GM21737 (cell line): ENCODE measurements at regions not wholly inside any gene's neighbourhood (a gene's known extent, or its start where the extent isn't known, plus 50 kb on each side); places are given as distances from the start of the nearest gene placed in this dataset.

ENCODE experiments used
- ATAC-seq: cut with Tn5 transposase; IDR thresholded peaks from one replicate; pipeline ENCODE4 v1.9.1; 2021; ENCODE audit warnings: mild to moderate bottlenecking, moderate library complexity; ENCODE audit not compliant: unreplicated experiment

GRCh38 chr11:28584992-28585391 is 476.8 kb downstream of the METTL15 start:
- ATAC-seq = no peak

- ATAC-seq = no peak
Observed at GRCh38 chr11:28582506-28582905, 474.3 kb downstream of the METTL15 start.

DNA sequence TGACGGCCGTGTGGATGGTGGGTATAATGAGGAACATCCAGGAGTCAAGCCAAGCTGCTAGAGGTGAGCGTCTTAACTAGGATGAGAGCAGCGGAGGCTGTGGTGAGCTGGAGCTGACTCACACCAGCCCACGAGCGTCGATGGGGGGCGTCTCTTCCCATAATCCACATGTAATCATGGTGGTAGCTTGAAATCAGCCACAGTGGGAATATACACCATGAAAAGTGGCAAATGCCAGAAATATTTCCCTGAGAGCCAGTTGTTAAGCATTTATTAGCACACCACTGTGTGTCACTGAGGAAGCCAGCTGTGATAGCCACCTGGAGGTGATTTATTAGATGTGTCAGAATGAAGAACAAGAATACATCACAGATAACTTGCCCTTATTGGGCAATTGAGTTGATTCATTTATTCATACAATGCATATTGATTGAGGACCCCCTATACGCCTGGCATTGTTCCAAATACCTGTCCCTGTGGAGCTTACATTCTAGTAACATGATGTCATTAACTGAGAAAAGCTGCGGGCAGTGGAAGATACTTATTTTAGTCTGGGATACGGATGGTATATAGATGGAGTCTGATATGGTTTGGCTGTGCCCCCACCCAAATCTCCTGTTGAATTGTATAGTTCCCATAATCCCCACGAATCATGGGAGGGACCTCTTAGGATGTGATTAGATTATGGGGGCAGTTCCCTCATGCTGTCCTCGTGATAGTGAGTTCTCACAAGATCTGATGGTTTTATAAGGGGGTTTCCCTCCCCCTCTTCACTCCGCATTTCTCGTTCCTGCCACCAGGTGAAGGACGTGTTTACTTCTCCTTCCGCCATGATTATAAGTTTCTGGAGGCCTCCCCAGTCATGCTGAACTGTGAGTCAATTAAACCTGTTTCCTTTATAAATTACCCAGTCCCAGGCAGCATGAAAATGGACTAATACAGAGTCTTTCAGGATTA is 473.4 kb downstream of the METTL15 start:
- ATAC-seq = no peak

DNA sequence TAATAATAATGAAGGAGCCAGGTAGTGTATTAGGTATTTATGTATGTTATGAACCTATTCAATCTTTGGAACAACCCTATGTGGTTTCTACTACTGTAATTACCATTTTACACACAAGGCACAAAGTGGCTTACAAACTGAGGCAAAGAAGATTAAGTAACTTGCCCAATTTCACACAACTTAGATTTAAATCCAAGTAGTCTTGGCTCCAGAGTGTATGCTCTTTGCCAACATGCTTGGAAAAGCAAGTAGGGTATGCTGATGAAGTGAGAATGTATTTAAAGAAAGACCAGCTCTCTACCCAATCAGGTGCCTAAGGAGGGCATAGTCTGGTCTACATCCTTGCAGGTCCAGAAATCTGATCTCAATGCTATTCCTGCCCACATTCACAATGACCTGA is 463.2 kb downstream of the METTL15 start:
- ATAC-seq = no peak

GRCh38 chr11:28569106-28569505 is 460.9 kb downstream of the METTL15 start:
- no peak for ATAC-seq

GRCh38 chr11:28566339-28567089 is 458.3 kb downstream of the METTL15 start:
- no peak for ATAC-seq

DNA sequence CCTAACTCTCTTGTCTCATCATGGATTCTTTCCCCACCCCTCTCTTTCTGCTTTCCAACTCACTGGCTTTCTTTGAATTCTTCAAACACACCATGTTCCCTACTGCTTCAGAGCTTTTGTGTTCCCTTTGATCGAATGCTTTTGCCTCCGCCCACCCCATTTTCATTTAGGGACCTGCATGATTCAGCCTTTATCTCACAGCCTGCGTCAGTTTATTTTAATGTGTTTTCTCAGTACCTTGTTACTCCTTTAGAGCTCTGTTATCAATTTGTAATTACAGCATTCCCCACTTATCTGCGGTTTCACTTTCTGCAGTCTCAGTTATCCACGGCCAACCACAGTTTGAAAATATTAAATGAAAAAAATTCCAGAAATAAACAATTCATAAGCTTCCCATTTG is 451.3 kb downstream of the METTL15 start:
- no peak for ATAC-seq

- ATAC-seq = no peak
Observed at GRCh38 chr11:28547321-28547741, 439.1 kb downstream of the METTL15 start.

- ATAC-seq = no peak
Observed at GRCh38 chr11:28545536-28545935, 437.3 kb downstream of the METTL15 start.

DNA sequence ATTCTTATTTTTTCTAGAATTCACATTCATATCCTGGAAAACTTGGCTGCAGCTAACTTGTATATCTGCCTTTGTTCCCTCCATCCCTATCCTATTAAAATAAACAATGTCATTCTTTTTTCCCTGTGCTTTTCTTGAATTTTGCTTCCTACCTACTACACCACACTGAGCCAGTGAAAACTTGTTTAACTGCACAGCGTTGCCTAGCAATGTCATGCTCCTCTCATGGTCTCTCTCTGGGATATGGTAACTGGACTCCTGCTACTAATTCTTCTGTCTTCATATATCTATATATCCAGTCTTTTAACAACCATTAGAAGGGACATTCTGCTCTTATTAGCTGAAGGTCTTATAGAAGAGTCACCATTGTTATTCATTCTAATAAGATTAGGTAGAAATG is 434.4 kb downstream of the METTL15 start:
- ATAC-seq = no peak

DNA sequence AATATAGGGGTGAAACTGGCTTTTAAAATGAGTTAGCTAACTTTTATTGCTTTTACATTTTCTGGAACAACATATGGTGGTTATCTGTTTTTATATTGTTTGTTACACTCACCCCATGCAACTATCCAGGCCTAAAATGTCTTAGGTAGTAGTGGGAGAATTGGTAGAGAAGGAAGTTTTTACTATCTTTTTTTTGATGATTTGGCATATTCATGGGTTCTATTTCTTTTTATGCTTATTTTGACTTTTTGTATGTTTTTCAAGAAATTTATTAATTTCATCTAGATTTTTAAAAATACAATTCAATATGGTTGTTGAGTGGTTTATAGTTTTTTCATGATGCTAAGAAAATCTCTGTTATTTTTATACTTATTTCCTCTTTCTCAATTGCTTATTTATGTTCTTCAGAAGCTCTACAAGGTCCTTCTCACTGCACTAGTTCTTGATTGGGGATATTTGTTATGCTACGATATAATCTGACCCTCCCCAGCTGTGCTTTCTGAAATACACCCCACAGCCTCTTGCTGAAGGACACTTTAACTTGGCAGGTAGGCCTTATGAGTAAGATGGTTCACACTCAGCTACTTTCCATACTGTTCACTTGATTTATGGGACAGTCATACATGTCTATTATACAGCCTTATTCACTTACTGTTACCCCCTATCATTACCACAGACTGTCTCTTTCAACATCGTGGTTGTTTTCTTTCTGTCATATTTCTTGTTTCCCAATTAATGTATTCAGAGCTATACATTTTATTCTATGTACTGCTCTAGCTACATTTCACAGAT is 431.2 kb downstream of the METTL15 start:
- ATAC-seq = no peak

GRCh38 chr11:28537822-28538221 is 429.6 kb downstream of the METTL15 start:
- ATAC-seq = no peak

DNA sequence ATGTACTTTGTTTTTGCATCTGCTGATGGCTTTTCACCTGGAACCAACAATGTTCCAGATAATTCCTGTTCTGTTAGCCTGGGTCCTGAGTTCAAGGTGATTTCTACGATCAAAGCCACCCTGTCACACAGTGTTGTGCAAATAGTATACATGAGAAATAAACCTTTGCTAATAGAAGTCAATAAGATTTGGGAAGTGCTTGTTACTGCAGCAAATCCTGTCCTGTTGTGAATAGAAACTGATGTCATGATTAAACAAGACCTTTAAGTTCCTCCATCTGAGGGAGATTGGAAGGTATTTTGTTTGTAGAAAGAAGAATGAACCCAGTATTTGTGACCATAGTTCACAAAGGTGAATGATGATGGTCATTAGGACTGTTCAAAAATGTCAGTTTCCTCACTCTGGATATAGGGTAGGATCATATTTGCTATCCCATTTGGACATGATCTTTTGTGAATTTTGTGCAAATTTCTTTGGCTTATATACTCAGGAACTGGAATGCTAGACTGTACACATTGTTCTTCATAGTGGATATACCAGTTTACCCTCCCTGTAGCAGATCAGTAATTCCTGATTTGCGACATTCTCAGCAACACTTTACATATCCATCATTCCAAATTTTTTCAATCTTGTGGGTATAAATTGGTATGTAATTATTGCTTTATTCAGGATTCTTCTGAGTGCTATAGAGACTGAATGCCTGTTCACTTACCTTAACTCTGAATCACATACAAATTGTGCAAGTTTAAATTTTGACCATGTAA is 428.5 kb downstream of the METTL15 start:
- ATAC-seq = no peak

DNA sequence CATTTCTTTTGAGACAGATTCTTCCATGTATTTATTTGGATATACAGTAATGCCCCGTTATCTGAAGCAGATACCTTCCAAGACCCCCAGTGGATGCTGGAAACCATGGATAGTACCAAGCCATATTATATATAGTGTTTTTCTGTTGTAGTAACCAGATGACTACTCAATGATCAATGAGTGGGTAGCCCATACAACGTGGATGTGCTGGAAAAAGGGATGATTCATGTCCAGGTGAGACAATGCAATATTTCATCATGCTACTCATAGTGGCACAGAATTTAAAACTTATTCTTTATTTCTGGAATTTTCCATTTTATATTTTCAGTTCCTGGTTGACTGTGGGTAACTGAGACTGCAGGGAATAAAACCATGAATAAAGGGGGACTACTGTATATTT is 427.5 kb downstream of the METTL15 start:
- ATAC-seq = no peak

- ATAC-seq = no peak
Observed at GRCh38 chr11:28529540-28530410, 421.6 kb downstream of the METTL15 start.

DNA sequence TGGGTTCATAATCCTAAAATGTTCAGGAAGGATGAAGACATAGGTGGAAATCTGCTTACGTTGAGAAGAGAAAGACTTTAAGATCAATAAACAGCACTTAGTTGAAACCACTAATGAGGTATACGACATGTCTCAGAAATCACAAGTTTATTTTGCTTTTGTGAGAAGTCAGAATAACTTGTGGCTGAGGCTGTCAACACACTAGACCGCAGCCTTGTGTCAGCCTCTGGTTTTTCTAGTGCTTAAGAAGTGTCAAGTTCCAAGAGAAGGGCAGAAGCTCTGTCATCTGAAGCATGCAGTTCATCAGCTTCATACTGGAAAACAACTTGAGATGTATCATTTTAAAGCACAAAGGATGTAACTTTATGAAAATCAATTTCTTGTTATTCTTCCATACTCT is 420.9 kb downstream of the METTL15 start:
- no peak for ATAC-seq

- no peak for ATAC-seq
Observed at GRCh38 chr11:28528217-28528616, 420.0 kb downstream of the METTL15 start.

DNA sequence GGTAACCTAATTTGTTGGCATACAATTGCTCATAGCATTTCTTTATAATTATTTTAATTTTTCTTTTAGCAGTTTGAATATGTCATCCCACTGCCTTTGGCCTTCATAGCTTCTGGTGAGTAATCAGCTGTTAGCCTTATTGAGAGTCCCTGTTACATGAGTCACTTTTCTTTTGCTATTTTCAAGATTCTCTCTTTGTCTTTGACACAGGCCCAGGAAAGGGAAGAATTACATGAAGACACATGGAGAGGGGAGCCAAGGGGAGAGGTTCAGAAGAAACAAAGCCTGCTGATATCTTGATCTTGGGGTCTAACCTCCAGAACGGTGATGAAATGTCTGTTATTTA is 418.2 kb downstream of the METTL15 start:
- ATAC-seq = no peak

GRCh38 chr11:28525636-28526405 is 417.6 kb downstream of the METTL15 start:
- no peak for ATAC-seq
